ENCODE measurements at regions not wholly inside any gene's neighbourhood (a gene's known extent, or its start where the extent isn't known, plus 50 kb on each side); places are given as distances from the start of the nearest gene placed in this dataset.

DNA sequence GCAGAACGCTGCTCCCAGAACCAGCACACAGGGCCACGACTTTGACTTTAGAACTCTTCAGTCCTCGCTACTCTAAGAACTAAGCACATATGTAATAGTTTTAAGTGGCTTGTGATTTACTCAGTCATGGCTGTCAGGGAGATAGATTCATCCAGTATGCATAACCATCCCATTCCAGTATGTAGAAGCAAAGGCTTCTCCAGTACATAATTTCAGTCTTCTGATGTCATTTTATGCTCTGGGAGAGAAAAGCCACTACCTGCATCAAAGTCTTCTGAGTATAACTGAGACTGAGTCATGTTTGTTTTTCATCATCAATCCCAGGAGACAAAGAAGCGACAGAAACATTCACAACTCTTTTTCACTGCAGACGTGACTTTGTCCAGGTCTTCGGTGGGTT, 885.7 kb downstream of the PLA2G4A start:
- Mint-ChIP-seq H3K27me3 (no peaks in the 10 kb centered on the region), H3K9me3 (peaks cover 6% of the 10 kb centered on the region), H3K27ac (no peak overlapping the region), H3K4me1 (no peaks in the 10 kb centered on the region), H3K36me3 (ENCODE audit: low read depth) (no peaks in the 10 kb centered on the region), H3K4me3 (no peak overlapping the region)
- ChIA-PET POLR2A (no interaction called here), CTCF (no interaction called here)
- DNase-seq (no peak), ATAC-seq (ENCODE audit: low read depth) (no peak)
- TF ChIP-seq, protein P1, sequence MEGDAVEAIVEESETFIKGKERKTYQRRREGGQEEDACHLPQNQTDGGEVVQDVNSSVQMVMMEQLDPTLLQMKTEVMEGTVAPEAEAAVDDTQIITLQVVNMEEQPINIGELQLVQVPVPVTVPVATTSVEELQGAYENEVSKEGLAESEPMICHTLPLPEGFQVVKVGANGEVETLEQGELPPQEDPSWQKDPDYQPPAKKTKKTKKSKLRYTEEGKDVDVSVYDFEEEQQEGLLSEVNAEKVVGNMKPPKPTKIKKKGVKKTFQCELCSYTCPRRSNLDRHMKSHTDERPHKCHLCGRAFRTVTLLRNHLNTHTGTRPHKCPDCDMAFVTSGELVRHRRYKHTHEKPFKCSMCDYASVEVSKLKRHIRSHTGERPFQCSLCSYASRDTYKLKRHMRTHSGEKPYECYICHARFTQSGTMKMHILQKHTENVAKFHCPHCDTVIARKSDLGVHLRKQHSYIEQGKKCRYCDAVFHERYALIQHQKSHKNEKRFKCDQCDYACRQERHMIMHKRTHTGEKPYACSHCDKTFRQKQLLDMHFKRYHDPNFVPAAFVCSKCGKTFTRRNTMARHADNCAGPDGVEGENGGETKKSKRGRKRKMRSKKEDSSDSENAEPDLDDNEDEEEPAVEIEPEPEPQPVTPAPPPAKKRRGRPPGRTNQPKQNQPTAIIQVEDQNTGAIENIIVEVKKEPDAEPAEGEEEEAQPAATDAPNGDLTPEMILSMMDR (IDR thresholded peaks at IDR 0.05): no peak
- intact Hi-C loops (cut with micrococcal nuclease): loop anchor here (5.0 kb wide), 1 partner anchor 142 kb away; no protein-coding TSS in a partner anchor

DNA sequence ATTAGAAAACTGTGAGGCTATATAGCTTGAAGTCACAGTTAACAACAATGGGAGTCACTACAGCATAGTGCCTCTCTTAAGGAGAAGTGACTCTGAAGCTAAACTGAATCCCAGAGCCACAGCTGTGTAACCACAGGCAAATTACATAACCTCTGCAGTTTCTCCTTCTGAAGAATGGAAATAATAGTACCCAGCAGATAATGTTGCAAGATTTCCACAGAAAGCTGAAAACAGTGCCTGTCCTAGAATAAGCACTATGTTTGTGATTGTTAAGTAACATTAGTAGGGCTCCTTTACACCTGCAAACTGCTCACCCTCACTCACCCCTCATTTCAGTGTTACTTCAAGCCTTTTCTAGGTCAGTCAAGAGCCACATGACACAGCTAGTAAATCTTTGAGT, 886.7 kb downstream of the PLA2G4A start:
- Mint-ChIP-seq H3K9me3 (peaks cover 6% of the 10 kb centered on the region), H3K4me3 (no peak overlapping the region), H3K4me1 (no peaks in the 10 kb centered on the region), H3K27me3 (no peaks in the 10 kb centered on the region), H3K36me3 (ENCODE audit: low read depth) (no peaks in the 10 kb centered on the region), H3K27ac (no peak overlapping the region)
- no peak for ATAC-seq (ENCODE audit: low read depth)
- ChIA-PET CTCF (no interaction called here), POLR2A (no interaction called here)
- TF ChIP-seq, protein P1 (IDR thresholded peaks at IDR 0.05): no peak
- no peak for DNase-seq
- intact Hi-C loops (cut with micrococcal nuclease): no loop called here

DNA sequence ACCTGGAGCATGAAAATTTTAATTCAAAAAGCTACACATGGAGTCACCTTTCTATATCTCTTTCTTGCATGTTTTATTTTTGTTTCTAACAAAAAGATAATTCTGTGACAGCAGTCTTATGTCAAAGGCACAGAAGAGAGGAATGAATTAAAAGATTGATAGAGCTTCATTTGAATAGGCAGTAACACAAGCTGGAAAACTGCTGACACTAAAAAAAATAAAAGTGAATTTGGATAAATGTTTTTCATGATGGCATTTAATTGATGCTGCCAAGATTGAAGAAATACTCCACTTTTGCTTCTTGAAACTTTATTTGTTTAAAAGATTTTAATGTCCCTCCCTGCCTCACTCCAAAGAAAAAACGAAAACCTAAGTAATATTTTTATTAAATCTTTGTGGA, 887.4 kb downstream of the PLA2G4A start:
- ATAC-seq (ENCODE audit: low read depth): no peak
- ChIA-PET CTCF (no interaction called here), POLR2A (no interaction called here)
- TF ChIP-seq, protein P1 (IDR thresholded peaks at IDR 0.05): no peak
- intact Hi-C loops (cut with micrococcal nuclease): no loop called here
- Mint-ChIP-seq H3K4me1 (no peaks in the 10 kb centered on the region), H3K4me3 (no peak overlapping the region), H3K36me3 (ENCODE audit: low read depth) (no peaks in the 10 kb centered on the region), H3K9me3 (peaks cover 6% of the 10 kb centered on the region), H3K27ac (no peak overlapping the region), H3K27me3 (no peaks in the 10 kb centered on the region)
- DNase-seq: no peak

DNA sequence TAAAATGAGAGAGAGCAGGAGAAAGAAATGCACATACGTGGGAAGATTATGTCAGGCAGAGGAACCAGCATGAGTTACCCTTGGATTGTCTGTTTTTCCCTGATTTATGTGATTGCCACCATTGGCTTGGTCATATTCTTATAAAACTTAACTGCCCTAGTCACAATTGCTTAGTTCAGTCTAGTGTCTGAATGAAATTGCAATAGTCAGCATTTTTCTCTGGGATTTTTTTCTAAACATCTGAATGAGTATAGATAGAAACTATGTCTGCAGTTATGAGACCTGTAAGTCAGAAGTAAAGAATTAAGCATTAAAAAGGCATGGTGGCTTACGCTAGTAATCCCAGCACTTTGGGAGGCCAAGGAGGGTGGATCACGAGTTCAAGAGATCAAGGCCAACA, 889.8 kb downstream of the PLA2G4A start:
- no peaks in the 10 kb centered on the region for H3K36me3 Mint-ChIP-seq (ENCODE audit: low read depth)
- ChIA-PET POLR2A (no interaction called here), CTCF (no interaction called here)
- H3K27me3 Mint-ChIP-seq: no peaks in the 10 kb centered on the region
- no peaks in the 10 kb centered on the region for H3K4me1 Mint-ChIP-seq
- DNase-seq (no peak), ATAC-seq (ENCODE audit: low read depth) (no peak)
- H3K27ac Mint-ChIP-seq: no peak overlapping the region
- intact Hi-C loops (cut with micrococcal nuclease): no loop called here
- TF ChIP-seq, protein P1 (IDR thresholded peaks at IDR 0.05): no peak
- H3K9me3 Mint-ChIP-seq: no peaks in the 10 kb centered on the region
- H3K4me3 Mint-ChIP-seq: no peak overlapping the region

DNA sequence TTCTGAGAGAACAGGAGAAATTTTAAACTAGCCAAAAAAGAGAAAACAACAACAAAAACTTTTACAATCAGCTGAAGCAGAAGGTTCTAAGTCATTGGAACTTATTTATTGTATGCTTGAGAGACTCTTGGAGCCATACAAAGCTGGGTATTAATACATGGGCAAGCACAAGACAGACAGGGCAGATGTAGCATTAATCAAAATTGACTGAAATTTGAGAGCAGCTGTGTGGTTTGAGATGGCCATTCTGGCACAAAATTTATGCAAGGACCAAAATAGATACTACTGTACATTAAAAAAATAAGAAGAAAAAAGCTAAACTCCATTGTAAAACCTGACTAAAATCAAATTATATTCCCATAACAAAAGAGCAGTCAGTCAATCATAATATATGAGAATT, 892.5 kb downstream of the PLA2G4A start:
- POLR2A ChIA-PET: no interaction called here
- no peak overlapping the region for H3K4me3 Mint-ChIP-seq
- CTCF ChIA-PET: no interaction called here
- ATAC-seq (ENCODE audit: low read depth): no peak
- no peaks in the 10 kb centered on the region for H3K27me3 Mint-ChIP-seq
- no peaks in the 10 kb centered on the region for H3K36me3 Mint-ChIP-seq (ENCODE audit: low read depth)
- no peak overlapping the region for H3K27ac Mint-ChIP-seq
- H3K4me1 Mint-ChIP-seq: no peaks in the 10 kb centered on the region
- TF ChIP-seq, protein P1 (IDR thresholded peaks at IDR 0.05): no peak
- intact Hi-C loops (cut with micrococcal nuclease): no loop called here
- H3K9me3 Mint-ChIP-seq: no peaks in the 10 kb centered on the region
- DNase-seq: no peak

All from activated B cell treated with CpG ODN at 0.5 μM for 24 hours (primary cell).